Kidney (tissue), 13 donors: ENCODE measurements at regions not wholly inside any gene's neighbourhood (a gene's known extent, or its start where the extent isn't known, plus 50 kb on each side); places are given as distances from the start of the nearest gene placed in this dataset.

Source experiments
- DNase-seq, 5 donors: peaks; one replicate each; pipeline ENCODE4 v3.0.0-alpha.2; 2013 to 2020
- FAIRE-seq: peaks from 2 replicates; lab custom pipeline; 2012; peaks lifted over from hg19 to GRCh38; lab: Jason Lieb, UNC
- H3K27ac ChIP-seq, 2 donors: one replicate each; pipeline ENCODE4 v1.7.0; 2013; ENCODE audit warnings: low read depth in 2 of 2, low read length in 2 of 2, inconsistent platforms in 1 of 2
- H3K27me3 ChIP-seq: one replicate; pipeline ENCODE4 v1.7.1; 2013; ENCODE audit warnings: low read length, inconsistent platforms; ENCODE audit not compliant: control insufficient read depth, insufficient read depth
- H3K36me3 ChIP-seq, 3 donors: one replicate each; pipeline versions ENCODE4 v1.7.0 to v1.7.1; 2013; ENCODE audit warnings: low read length in 3 of 3, control low read depth in 1 of 3, inconsistent platforms in 1 of 3; ENCODE audit not compliant: insufficient read depth in 3 of 3, control insufficient read depth in 2 of 3
- H3K4me1 ChIP-seq, 3 donors: one replicate each; pipeline versions ENCODE4 v1.7.0 to v1.7.1; 2013; ENCODE audit warnings: low read length in 3 of 3, inconsistent platforms in 1 of 3, low read depth in 1 of 3; ENCODE audit not compliant: control insufficient read depth in 2 of 3, insufficient read depth in 2 of 3
- H3K4me3 ChIP-seq, 3 donors: one replicate each; pipeline versions ENCODE4 v1.7.0 to v1.8.1; 2013; ENCODE audit warnings: low read length in 3 of 3, control low read depth in 1 of 3, inconsistent platforms in 1 of 3
- H3K9ac ChIP-seq, 3 donors: one replicate each; pipeline versions ENCODE4 v1.7.0 to v1.7.1; 2013; ENCODE audit warnings: low read length in 3 of 3, control low read depth in 1 of 3, inconsistent platforms in 1 of 3
- H3K9me3 ChIP-seq, 3 donors: one replicate each; pipeline versions ENCODE4 v1.7.0 to v1.7.1; 2013; ENCODE audit warnings: low read length in 3 of 3, control low read depth in 1 of 3, inconsistent platforms in 1 of 3; ENCODE audit not compliant: control insufficient read depth in 2 of 3, insufficient read depth in 1 of 3
- intact Hi-C: fragments of 100-400 bp; cut with DNase I; formaldehyde crosslinking; loops from one replicate; pipeline ENCODE4 v1.11.1; 2022
- TF ChIP-seq, protein P1 (sequence below): IDR thresholded peaks from 3 replicates; pipeline ENCODE4 v1.5.1; 2012; ENCODE audit warnings: mild to moderate bottlenecking, moderate library complexity, borderline replicate concordance; ENCODE audit not compliant: insufficient read depth; ENCODE audit errors: extremely low read depth
- donor health status: control.
- donor health status: control.
- donor health status: control.
- donor health status: control.
- donor health status: control.
- donor health status: DM: yes; HTN: yes; CAD: no.
- donor health status: Normal renal cell carcinoma (clear cell type).

DNA sequence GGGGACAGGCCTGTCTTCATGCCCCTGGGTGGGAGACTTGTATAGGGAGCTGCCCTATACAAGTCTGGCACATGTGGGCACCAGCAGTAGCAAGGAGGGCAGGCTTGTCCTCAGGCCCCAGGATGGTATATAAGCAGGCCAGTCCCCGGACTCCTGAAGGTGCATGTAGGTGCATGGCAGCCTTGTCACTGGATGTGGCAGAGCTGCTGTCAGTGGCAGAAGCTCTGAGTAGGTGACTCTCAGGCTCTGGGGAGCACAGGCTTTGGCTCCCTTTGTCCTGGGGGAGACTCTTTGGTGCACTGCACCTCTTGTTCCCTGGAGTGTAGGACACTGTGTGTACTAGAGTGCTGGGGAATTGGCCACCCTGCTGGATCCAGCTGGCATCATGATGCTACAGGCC, 376.7 kb upstream of the DIPK2B start:
- FAIRE-seq (no peak), DNase-seq (no peak)
- no peak overlapping the region for H3K4me3 ChIP-seq
- no peak overlapping the region for H3K27ac ChIP-seq
- H3K9ac ChIP-seq: no peak overlapping the region
- intact Hi-C loops: no loop called here
- TF ChIP-seq, protein P1, sequence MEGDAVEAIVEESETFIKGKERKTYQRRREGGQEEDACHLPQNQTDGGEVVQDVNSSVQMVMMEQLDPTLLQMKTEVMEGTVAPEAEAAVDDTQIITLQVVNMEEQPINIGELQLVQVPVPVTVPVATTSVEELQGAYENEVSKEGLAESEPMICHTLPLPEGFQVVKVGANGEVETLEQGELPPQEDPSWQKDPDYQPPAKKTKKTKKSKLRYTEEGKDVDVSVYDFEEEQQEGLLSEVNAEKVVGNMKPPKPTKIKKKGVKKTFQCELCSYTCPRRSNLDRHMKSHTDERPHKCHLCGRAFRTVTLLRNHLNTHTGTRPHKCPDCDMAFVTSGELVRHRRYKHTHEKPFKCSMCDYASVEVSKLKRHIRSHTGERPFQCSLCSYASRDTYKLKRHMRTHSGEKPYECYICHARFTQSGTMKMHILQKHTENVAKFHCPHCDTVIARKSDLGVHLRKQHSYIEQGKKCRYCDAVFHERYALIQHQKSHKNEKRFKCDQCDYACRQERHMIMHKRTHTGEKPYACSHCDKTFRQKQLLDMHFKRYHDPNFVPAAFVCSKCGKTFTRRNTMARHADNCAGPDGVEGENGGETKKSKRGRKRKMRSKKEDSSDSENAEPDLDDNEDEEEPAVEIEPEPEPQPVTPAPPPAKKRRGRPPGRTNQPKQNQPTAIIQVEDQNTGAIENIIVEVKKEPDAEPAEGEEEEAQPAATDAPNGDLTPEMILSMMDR: no peak
- no peaks in the 10 kb centered on the region for H3K36me3 ChIP-seq
- H3K4me1 ChIP-seq: no peaks in the 10 kb centered on the region
- H3K27me3 ChIP-seq: no peaks in the 10 kb centered on the region
- peaks cover 0 to 3% (median 0%) of the 10 kb centered on the region in 3 donors for H3K9me3 ChIP-seq

DNA sequence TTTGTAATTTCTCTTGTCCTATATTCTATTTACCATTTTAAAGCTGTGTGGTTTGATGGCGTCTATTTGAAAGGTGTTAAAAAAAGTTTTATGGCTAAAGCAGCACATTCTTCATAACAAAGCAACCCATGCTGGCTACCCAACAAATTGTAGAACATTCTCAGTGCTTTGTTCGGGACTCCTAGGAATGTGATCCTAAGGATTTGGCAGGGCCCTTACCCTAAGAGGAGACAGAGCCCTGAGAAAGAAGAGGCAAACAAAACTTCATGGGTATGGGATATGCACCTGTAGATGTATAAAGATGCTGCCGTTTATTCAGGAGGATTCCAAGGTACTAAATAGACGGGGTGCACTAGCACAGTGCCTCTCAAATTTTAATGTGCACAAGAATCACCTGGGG, 370.8 kb upstream of the DIPK2B start:
- no peak for DNase-seq
- FAIRE-seq: no peak
- intact Hi-C loops: no loop called here
- TF ChIP-seq, protein P1: no peak
- Histone ChIP-seq H3K36me3 (no peaks in the 10 kb centered on the region), H3K9ac (no peak overlapping the region), H3K4me1 (no peaks in the 10 kb centered on the region), H3K27me3 (no peaks in the 10 kb centered on the region), H3K4me3 (no peak overlapping the region), H3K27ac (no peak overlapping the region), H3K9me3 (no peaks in the 10 kb centered on the region)

DNA sequence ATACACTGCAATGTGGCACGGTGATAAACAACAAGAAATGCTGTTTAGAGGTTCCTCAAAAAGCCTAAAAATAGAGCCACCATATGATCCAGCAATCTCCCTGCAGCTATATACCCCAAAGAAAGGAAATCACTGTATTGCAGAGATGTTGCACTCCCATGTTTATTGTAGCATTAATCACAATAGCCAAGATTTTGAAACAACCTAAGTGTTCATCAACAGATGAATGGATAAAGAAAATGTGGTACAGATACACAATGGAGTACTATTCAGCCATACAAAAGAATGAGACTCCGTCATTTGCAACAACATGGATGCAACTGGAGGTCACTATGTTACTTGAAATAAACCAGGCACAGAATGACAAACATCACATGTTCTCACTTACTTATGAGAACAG, 365.8 kb upstream of the DIPK2B start:
- Histone ChIP-seq H3K4me1 (no peaks in the 10 kb centered on the region), H3K9me3 (no peaks in the 10 kb centered on the region), H3K27ac (no peak overlapping the region), H3K4me3 (no peak overlapping the region), H3K9ac (no peak overlapping the region), H3K36me3 (no peaks in the 10 kb centered on the region), H3K27me3 (no peaks in the 10 kb centered on the region)
- TF ChIP-seq, protein P1: no peak
- FAIRE-seq (no peak), DNase-seq (no peak)
- intact Hi-C loops: no loop called here

DNA sequence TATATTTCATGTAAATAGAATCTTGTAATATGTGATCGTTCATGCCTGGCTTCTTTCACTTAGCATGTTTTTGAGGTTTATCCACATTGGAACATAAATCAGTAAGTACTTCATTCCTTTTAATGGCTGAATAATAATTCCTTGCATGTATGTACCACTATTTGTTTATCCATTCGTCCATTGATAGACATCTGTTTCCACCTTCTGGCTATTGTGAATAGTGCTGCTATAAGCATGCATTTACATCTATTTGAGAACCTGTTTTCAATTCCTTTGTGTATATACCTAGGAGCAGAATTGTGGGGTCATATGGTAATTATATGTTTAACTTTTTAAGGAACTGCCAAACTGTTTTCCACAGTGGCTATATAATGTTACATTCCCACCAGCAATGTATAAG, 356.7 kb upstream of the DIPK2B start:
- intact Hi-C loops: no loop called here
- Histone ChIP-seq H3K4me1 (no peaks in the 10 kb centered on the region), H3K27me3 (no peaks in the 10 kb centered on the region), H3K9me3 (no peaks in the 10 kb centered on the region), H3K36me3 (no peaks in the 10 kb centered on the region), H3K9ac (no peak overlapping the region), H3K4me3 (no peak overlapping the region), H3K27ac (no peak overlapping the region)
- TF ChIP-seq, protein P1: no peak
- FAIRE-seq (no peak), DNase-seq (no peak)
